Liver (tissue), 8 donors: ENCODE measurements at regions not wholly inside any gene's neighbourhood (a gene's known extent, or its start where the extent isn't known, plus 50 kb on each side); places are given as distances from the start of the nearest gene placed in this dataset.

Experiments
- DNase-seq: peaks from one replicate; pipeline ENCODE4 v3.0.0-alpha.2; 2017; ENCODE audit warnings: low spot score
- H3K27ac ChIP-seq, 2 donors: one replicate each; pipeline ENCODE4 v1.7.0; 2013; ENCODE audit warnings: inconsistent platforms in 2 of 2, low read length in 2 of 2, control low read depth in 1 of 2, low read depth in 1 of 2, mild to moderate bottlenecking in 1 of 2
- H3K27me3 ChIP-seq, 4 donors: one replicate each; pipeline versions ENCODE4 v1.6.1 to v1.7.0; 2013; ENCODE audit warnings: low read length in 3 of 4, inconsistent platforms in 1 of 4, mild to moderate bottlenecking in 1 of 4, moderate library complexity in 1 of 4; ENCODE audit not compliant: control insufficient read depth in 4 of 4, insufficient read depth in 4 of 4
- H3K36me3 ChIP-seq, 4 donors: one replicate each; pipeline versions ENCODE4 v1.6.1 to v1.7.0; 2013; ENCODE audit warnings: low read length in 3 of 4, mild to moderate bottlenecking in 3 of 4, low read depth in 1 of 4, moderate library complexity in 1 of 4; ENCODE audit not compliant: control insufficient read depth in 4 of 4, insufficient read depth in 3 of 4
- H3K4me1 ChIP-seq, 4 donors: one replicate each; pipeline versions ENCODE4 v1.6.1 to v1.7.0; 2013; ENCODE audit warnings: low read length in 3 of 4, mild to moderate bottlenecking in 3 of 4, moderate library complexity in 1 of 4; ENCODE audit not compliant: control insufficient read depth in 4 of 4, insufficient read depth in 4 of 4
- H3K4me3 ChIP-seq, 3 donors: one replicate each; pipeline versions ENCODE4 v1.6.1 to v1.7.0; 2013; ENCODE audit warnings: low read length in 3 of 3, control low read depth in 1 of 3, low read depth in 1 of 3, mild to moderate bottlenecking in 1 of 3
- H3K9ac ChIP-seq, 2 donors: one replicate each; pipeline ENCODE4 v1.7.0; 2013; ENCODE audit warnings: low read length in 2 of 2, mild to moderate bottlenecking in 2 of 2, moderate library complexity in 2 of 2, control low read depth in 1 of 2, low read depth in 1 of 2
- H3K9me3 ChIP-seq, 4 donors: one replicate each; pipeline versions ENCODE4 v1.6.1 to v1.7.0; 2013; ENCODE audit warnings: low read length in 3 of 4; ENCODE audit not compliant: control insufficient read depth in 4 of 4
- ATF3 ChIP-seq: IDR thresholded peaks from 2 replicates; pipeline ENCODE4 v1.6.1; 2016; ENCODE audit warnings: antibody characterized with exemption
- CTCF ChIP-seq: fragments of 150-350 bp; IDR thresholded peaks from 2 replicates; pipeline ENCODE4 v1.5.1; 2017; ENCODE audit warnings: improper control_type of control experiment, low read depth, low read length; ENCODE audit not compliant: missing input control
- EGR1 ChIP-seq, 2 donors: IDR thresholded peaks; 2 replicates each; pipeline ENCODE4 v1.6.1; 2016 to 2018; ENCODE audit warnings: antibody characterized with exemption in 2 of 2, low read depth in 2 of 2
- FOXA1 ChIP-seq: IDR thresholded peaks from 2 replicates; pipeline ENCODE4 v1.6.1; 2016; ENCODE audit warnings: antibody characterized with exemption
- FOXA2 ChIP-seq: IDR thresholded peaks from 2 replicates; pipeline ENCODE4 v1.6.1; 2016; ENCODE audit warnings: antibody characterized with exemption
- GABPA ChIP-seq, 2 donors: IDR thresholded peaks in 1 of 2; conservative IDR thresholded peaks in 1 of 2; 2 replicates each; pipeline ENCODE4 v1.6.1; 2016; ENCODE audit warnings: antibody characterized with exemption in 2 of 2, mild to moderate bottlenecking in 1 of 2, moderate library complexity in 1 of 2
- HNF4A ChIP-seq, 2 donors: conservative IDR thresholded peaks; 2 replicates each; pipeline ENCODE4 v1.6.1; 2016; ENCODE audit warnings: antibody characterized with exemption in 2 of 2, mild to moderate bottlenecking in 2 of 2
- HNF4G ChIP-seq: IDR thresholded peaks from 2 replicates; pipeline ENCODE4 v1.6.1; 2016; ENCODE audit warnings: antibody characterized with exemption
- JUND ChIP-seq, 2 donors: IDR thresholded peaks; 2 replicates each; pipeline ENCODE4 v1.6.1; 2016; ENCODE audit warnings: antibody characterized with exemption in 2 of 2
- MAX ChIP-seq: IDR thresholded peaks from 2 replicates; pipeline ENCODE4 v1.6.1; 2016; ENCODE audit warnings: antibody characterized with exemption
- RAD21 ChIP-seq, 2 donors: IDR thresholded peaks; 2 replicates each; pipeline ENCODE4 v1.6.1; 2016; ENCODE audit warnings: antibody characterized with exemption in 2 of 2, mild to moderate bottlenecking in 2 of 2
- REST ChIP-seq: IDR thresholded peaks from 2 replicates; pipeline ENCODE4 v1.6.1; 2016; ENCODE audit warnings: antibody characterized with exemption, mild to moderate bottlenecking
- RXRA ChIP-seq, 2 donors: IDR thresholded peaks; 2 replicates each; pipeline ENCODE4 v1.6.1; 2017 to 2018; ENCODE audit warnings: antibody characterized with exemption in 2 of 2, mild to moderate bottlenecking in 1 of 2
- SP1 ChIP-seq: IDR thresholded peaks from 2 replicates; pipeline ENCODE4 v1.6.1; 2018; ENCODE audit warnings: antibody characterized with exemption, mild to moderate bottlenecking
- TAF1 ChIP-seq: conservative IDR thresholded peaks from 2 replicates; pipeline ENCODE4 v1.6.1; 2016; ENCODE audit warnings: antibody characterized with exemption, mild to moderate bottlenecking
- YY1 ChIP-seq: IDR thresholded peaks from 2 replicates; pipeline ENCODE4 v1.6.1; 2016; ENCODE audit warnings: antibody characterized with exemption, mild to moderate bottlenecking
- ZBTB33 ChIP-seq: IDR thresholded peaks from 2 replicates; pipeline ENCODE4 v1.6.1; 2016; ENCODE audit warnings: antibody characterized with exemption
- WGBS: extraction: QIAGEN DNeasy Blood & Tissue Kit; methylation state at CpG from one replicate; pipeline ENCODE4 v1.1.7; 2013; 5-methylcytosine and 5-hydroxymethylcytosine counted together
- donor health status: healthy.
- donor health status: healthy.
- donor health status: healthy.
- donor health status: healthy.
- donor health status: healthy.

- no peaks in the 10 kb centered on the region for H3K9me3 ChIP-seq
- TF ChIP-seq FOXA2, result no peak
- TF ChIP-seq MAX, result no peak
- TF ChIP-seq REST, result no peak
- TF ChIP-seq GABPA (IDR thresholded peaks at IDR 0.05 in 1 of 2, conservative IDR thresholded peaks at IDR 0.05 in 1 of 2), result no peak
- TF ChIP-seq SP1, result no peak
- TF ChIP-seq RAD21 (IDR thresholded peaks at IDR 0.05), result no peak
- TF ChIP-seq ZBTB33, result no peak
- TF ChIP-seq FOXA1, result no peak
- no peak for TF ChIP-seq YY1
- WGBS, result 75% methylated on average over 1 of the region's 1 CpG
- H3K4me1 ChIP-seq, result no peaks in the 10 kb centered on the region
- no peaks in the 10 kb centered on the region for H3K27me3 ChIP-seq
- no peaks in the 10 kb centered on the region for H3K36me3 ChIP-seq
- no peak overlapping the region for H3K4me3 ChIP-seq
- no peak overlapping the region for H3K27ac ChIP-seq
- no peak overlapping the region for H3K9ac ChIP-seq
- no peak for DNase-seq
Observed at GRCh38 chr10:84899268-84899667, 570.9 kb downstream of the CCSER2 start.

GRCh38 chr10:84900141-84900540, 571.8 kb downstream of the CCSER2 start:
- Histone ChIP-seq H3K9me3 (no peaks in the 10 kb centered on the region), H3K4me1 (no peaks in the 10 kb centered on the region), H3K27ac (no peak overlapping the region), H3K27me3 (no peaks in the 10 kb centered on the region), H3K9ac (no peak overlapping the region), H3K4me3 (no peak overlapping the region), H3K36me3 (no peaks in the 10 kb centered on the region)
- TF ChIP-seq HNF4G (no peak), GABPA (IDR thresholded peaks at IDR 0.05 in 1 of 2, conservative IDR thresholded peaks at IDR 0.05 in 1 of 2) (no peak), ATF3 (no peak), TAF1 (no peak), JUND (IDR thresholded peaks at IDR 0.05) (no peak), ZBTB33 (no peak), SP1 (no peak), YY1 (no peak), REST (no peak), HNF4A (conservative IDR thresholded peaks at IDR 0.05) (no peak), FOXA2 (no peak), MAX (no peak), RAD21 (IDR thresholded peaks at IDR 0.05) (no peak), RXRA (IDR thresholded peaks at IDR 0.05) (no peak), FOXA1 (no peak), CTCF (no peak), EGR1 (IDR thresholded peaks at IDR 0.05; ENCODE audit: low read depth in 2 of 2) (no peak)
- 87% methylated on average over 2 of the region's 2 CpGs for WGBS
- DNase-seq, result no peak
